OCI-LY1 (cell line): ENCODE measurements at regions not wholly inside any gene's neighbourhood (a gene's known extent, or its start where the extent isn't known, plus 50 kb on each side); places are given as distances from the start of the nearest gene placed in this dataset.

Source experiments
- EZH2 ChIP-seq: fragments of 200-600 bp; sonication (generic), shearing (Covaris generic); IDR thresholded peaks from 2 replicates; pipeline ENCODE4 v1.8.0; 2017; ENCODE audit warnings: borderline replicate concordance, mixed run types, mild to moderate bottlenecking, antibody characterized with exemption, low read length, moderate library complexity, mixed read lengths
- TF ChIP-seq, protein P1 (sequence below): fragments of 200-600 bp; sonication (generic), shearing (Covaris generic); IDR thresholded peaks from 2 replicates; pipeline ENCODE4 v1.5.1; 2017; ENCODE audit warnings: mild to moderate bottlenecking, antibody characterized with exemption, low read length, moderate library complexity, mixed read lengths

DNA sequence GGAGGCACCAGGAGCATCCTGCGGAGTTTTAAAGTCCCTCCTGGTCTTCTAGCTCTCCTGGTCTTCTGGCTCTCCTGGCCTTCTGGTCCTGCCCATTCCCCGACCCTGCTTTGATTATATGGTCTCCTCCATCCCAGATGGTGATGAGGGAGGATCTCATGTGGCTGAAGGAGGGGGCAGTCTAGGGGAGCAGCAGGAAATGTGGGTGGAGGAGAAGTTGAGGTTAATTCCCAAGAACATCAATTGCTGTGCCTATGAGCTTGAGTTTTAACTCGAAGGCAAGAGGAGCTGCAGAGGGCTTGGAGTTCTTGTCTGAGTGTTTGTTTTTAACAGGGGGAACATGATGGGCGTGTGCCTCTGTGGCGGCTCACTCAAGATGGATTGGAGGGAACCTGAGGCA is 408.8 kb downstream of the MATN1 start:
- TF ChIP-seq, protein P1, sequence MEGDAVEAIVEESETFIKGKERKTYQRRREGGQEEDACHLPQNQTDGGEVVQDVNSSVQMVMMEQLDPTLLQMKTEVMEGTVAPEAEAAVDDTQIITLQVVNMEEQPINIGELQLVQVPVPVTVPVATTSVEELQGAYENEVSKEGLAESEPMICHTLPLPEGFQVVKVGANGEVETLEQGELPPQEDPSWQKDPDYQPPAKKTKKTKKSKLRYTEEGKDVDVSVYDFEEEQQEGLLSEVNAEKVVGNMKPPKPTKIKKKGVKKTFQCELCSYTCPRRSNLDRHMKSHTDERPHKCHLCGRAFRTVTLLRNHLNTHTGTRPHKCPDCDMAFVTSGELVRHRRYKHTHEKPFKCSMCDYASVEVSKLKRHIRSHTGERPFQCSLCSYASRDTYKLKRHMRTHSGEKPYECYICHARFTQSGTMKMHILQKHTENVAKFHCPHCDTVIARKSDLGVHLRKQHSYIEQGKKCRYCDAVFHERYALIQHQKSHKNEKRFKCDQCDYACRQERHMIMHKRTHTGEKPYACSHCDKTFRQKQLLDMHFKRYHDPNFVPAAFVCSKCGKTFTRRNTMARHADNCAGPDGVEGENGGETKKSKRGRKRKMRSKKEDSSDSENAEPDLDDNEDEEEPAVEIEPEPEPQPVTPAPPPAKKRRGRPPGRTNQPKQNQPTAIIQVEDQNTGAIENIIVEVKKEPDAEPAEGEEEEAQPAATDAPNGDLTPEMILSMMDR: no peak
- no peak for TF ChIP-seq EZH2
